ENCODE measurements at regions not wholly inside any gene's neighbourhood (a gene's known extent, or its start where the extent isn't known, plus 50 kb on each side); places are given as distances from the start of the nearest gene placed in this dataset.

DNA sequence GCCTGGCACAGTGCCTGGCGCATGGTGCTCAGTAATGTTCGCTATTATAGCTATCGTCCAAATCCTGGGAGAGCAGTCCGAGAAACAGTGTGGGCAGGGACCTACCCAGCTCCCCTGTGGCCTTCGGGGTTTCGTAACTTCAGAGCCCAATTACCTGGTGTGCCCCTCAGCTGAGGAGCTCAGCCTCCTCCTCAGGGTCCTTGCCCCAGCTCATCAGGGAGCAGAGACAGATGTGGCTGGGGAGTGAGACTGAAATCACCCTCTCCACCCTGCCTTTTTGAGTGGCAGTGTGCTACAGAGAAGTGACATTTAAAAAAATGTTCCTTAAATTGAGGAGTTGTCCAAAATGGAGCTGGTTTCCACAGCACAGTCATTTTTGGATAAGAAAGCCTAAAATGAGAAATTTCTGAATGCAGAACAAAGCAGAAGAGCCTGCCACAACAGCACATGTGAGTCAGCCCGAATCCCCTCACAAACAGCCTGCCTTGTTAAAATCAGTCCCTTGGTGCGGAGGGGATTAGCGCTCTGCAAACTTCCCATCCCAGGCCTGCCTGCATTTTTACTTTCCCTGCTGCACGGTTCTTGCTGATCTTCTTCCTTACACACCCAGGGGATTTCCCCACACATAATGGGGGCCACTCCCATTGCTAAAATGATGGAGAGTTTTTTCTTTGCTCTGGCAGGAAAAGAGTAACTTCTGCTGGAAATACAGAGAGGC, 78.1 kb upstream of the PITX1 start:
- Histone ChIP-seq H3K4me3 (no peak overlapping the region), H3K4me1 (no peaks in the 10 kb centered on the region), H3K9me3 (no peaks in the 10 kb centered on the region), H3K27ac (no peak overlapping the region), H3K27me3 (no peaks in the 10 kb centered on the region), H3K36me3 (no peaks in the 10 kb centered on the region)
- no peak for DNase-seq (ENCODE audit: low spot score)
- TF ChIP-seq, protein P1, sequence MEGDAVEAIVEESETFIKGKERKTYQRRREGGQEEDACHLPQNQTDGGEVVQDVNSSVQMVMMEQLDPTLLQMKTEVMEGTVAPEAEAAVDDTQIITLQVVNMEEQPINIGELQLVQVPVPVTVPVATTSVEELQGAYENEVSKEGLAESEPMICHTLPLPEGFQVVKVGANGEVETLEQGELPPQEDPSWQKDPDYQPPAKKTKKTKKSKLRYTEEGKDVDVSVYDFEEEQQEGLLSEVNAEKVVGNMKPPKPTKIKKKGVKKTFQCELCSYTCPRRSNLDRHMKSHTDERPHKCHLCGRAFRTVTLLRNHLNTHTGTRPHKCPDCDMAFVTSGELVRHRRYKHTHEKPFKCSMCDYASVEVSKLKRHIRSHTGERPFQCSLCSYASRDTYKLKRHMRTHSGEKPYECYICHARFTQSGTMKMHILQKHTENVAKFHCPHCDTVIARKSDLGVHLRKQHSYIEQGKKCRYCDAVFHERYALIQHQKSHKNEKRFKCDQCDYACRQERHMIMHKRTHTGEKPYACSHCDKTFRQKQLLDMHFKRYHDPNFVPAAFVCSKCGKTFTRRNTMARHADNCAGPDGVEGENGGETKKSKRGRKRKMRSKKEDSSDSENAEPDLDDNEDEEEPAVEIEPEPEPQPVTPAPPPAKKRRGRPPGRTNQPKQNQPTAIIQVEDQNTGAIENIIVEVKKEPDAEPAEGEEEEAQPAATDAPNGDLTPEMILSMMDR (IDR thresholded peaks at IDR 0.05): no peak

- H3K27me3 ChIP-seq: no peaks in the 10 kb centered on the region
Measured at GRCh38 chr5:135110785-135111596, 77.0 kb upstream of the PITX1 start.

GRCh38 chr5:135108992-135109391, 75.0 kb upstream of the PITX1 start:
- Histone ChIP-seq H3K27me3 (no peaks in the 10 kb centered on the region), H3K27ac (no peak overlapping the region), H3K4me1 (no peaks in the 10 kb centered on the region), H3K9me3 (no peaks in the 10 kb centered on the region), H3K4me3 (no peak overlapping the region), H3K36me3 (no peaks in the 10 kb centered on the region)
- TF ChIP-seq, protein P1 (IDR thresholded peaks at IDR 0.05): no peak
- no peak for DNase-seq (ENCODE audit: low spot score)

More at GRCh38 chr5:135110785-135111596, 77.0 kb upstream of the PITX1 start:
- H3K4me3 ChIP-seq: no peak overlapping the region
- no peaks in the 10 kb centered on the region for H3K36me3 ChIP-seq
- DNase-seq (ENCODE audit: low spot score): no peak
- H3K27ac ChIP-seq: no peak overlapping the region
- H3K4me1 ChIP-seq: no peaks in the 10 kb centered on the region
- no peaks in the 10 kb centered on the region for H3K9me3 ChIP-seq
- TF ChIP-seq, protein P1 (IDR thresholded peaks at IDR 0.05): no peak

- no peak for DNase-seq (ENCODE audit: low spot score)
- H3K27ac ChIP-seq: no peak overlapping the region
- H3K36me3 ChIP-seq: no peaks in the 10 kb centered on the region
- TF ChIP-seq, protein P1 (IDR thresholded peaks at IDR 0.05): no peak
- no peaks in the 10 kb centered on the region for H3K27me3 ChIP-seq
- no peak overlapping the region for H3K4me3 ChIP-seq
- H3K9me3 ChIP-seq: no peaks in the 10 kb centered on the region
- no peaks in the 10 kb centered on the region for H3K4me1 ChIP-seq
Measured at GRCh38 chr5:135108569-135108968, 74.5 kb upstream of the PITX1 start.

GRCh38 chr5:135107986-135108385, 74.0 kb upstream of the PITX1 start:
- Histone ChIP-seq H3K36me3 (no peaks in the 10 kb centered on the region), H3K9me3 (no peaks in the 10 kb centered on the region), H3K4me3 (no peak overlapping the region), H3K27ac (no peak overlapping the region), H3K4me1 (no peaks in the 10 kb centered on the region), H3K27me3 (no peaks in the 10 kb centered on the region)
- TF ChIP-seq, protein P1 (IDR thresholded peaks at IDR 0.05): no peak
- no peak for DNase-seq (ENCODE audit: low spot score)

Measured in right atrium auricular region (tissue), 2 donors.